HCT116 (cell line): ENCODE measurements at regions not wholly inside any gene's neighbourhood (a gene's known extent, or its start where the extent isn't known, plus 50 kb on each side); places are given as distances from the start of the nearest gene placed in this dataset.

ENCODE experiments used
- ATAC-seq: fragments of 200-7000 bp; cut with Tn5 transposase; 2 replicates; pipeline ENCODE4 v1.9.1; 2020; ENCODE audit warnings: mild to moderate bottlenecking, moderate library complexity
- BruUV-seq: library from RNA; stranded (reverse); fragments of 400-500 nt; replicated peaks from 2 replicates; lab custom pipeline; 2021; lab: Mats Ljungman, UMichigan
- CTCF ChIA-PET: fragments of 300-600 bp; sonication (Branson Sonifier 250); formaldehyde crosslinking; loops from one replicate; lab custom pipeline; 2021; ENCODE audit warnings: antibody characterized with exemption; lab: Charles Lee
- POLR2A ChIA-PET: fragments of 300-600, 350-600 bp; sonication (Branson Sonifier 250); formaldehyde crosslinking; loops from one replicate; lab custom pipeline; 2021; ENCODE audit warnings: antibody characterized with exemption; lab: Charles Lee
- RAD21 ChIA-PET, 2 experiments: fragments of 300-600 bp; sonication (Branson Sonifier 250); formaldehyde crosslinking; loops; one replicate each; lab custom pipeline; 2023; ENCODE audit warnings: low total read pairs in 2 of 2; ENCODE audit not compliant: uncharacterized antibody in 2 of 2, unreplicated experiment in 2 of 2, low non-redundant PET in 1 of 2; lab: Charles Lee
- DNase-seq: peaks from one replicate; pipeline ENCODE4 v3.0.0-alpha.2; 2010; ENCODE audit warnings: low read depth, low spot score
- H2AFZ ChIP-seq: fragments of 200-600 bp; shearing (Covaris generic), sonication (generic); 2 replicates; pipeline ENCODE4 v1.6.1; 2017; ENCODE audit warnings: low read depth, mixed run types, mixed read lengths, antibody characterized with exemption, low read length; ENCODE audit not compliant: poor library complexity, severe bottlenecking
- H3K27ac ChIP-seq: 2 replicates; pipeline ENCODE4 v1.5.1; 2012; ENCODE audit warnings: low read depth, low read length
- H3K27me3 ChIP-seq: fragments of 200-600 bp; sonication (generic); 2 replicates; pipeline ENCODE4 v1.6.1; 2016; ENCODE audit warnings: mixed run types, low read length, mixed read lengths; ENCODE audit not compliant: insufficient read depth
- H3K36me3 ChIP-seq, 2 experiments: fragments of 200-500 bp in 1 of 2; fragments of 200-600 bp in 1 of 2; sonication (Bioruptor generic) in 1 of 2; sonication (generic) in 1 of 2; 2 replicates each; pipeline versions ENCODE4 v1.5.1 to v1.6.1; 2014 to 2016; ENCODE audit warnings: low read length in 2 of 2, inconsistent platforms in 1 of 2, mixed read lengths in 1 of 2, mixed run types in 1 of 2; ENCODE audit not compliant: insufficient read depth in 2 of 2, control insufficient read depth in 1 of 2
- H3K4me1 ChIP-seq, 2 experiments: fragments of 200-600 bp in 1 of 2; sonication (generic) in 1 of 2; 2 replicates each; pipeline versions ENCODE4 v1.5.1 to v1.6.1; 2012 to 2017; ENCODE audit warnings: low read length in 2 of 2, inconsistent platforms in 1 of 2, mild to moderate bottlenecking in 1 of 2, mixed read lengths in 1 of 2, mixed run types in 1 of 2, moderate library complexity in 1 of 2; ENCODE audit not compliant: insufficient read depth in 2 of 2, control insufficient read depth in 1 of 2
- H3K4me2 ChIP-seq: fragments of 200-600 bp; sonication (generic); 2 replicates; pipeline ENCODE4 v1.6.1; 2017; ENCODE audit warnings: mixed run types, low read length, mixed read lengths
- H3K4me3 ChIP-seq, 2 experiments: fragments of 200-600 bp in 1 of 2; sonication (generic) in 1 of 2; replicated peaks in 1 of 2; 2 replicates each; pipeline ENCODE4 v1.5.1; 2011 to 2016; ENCODE audit warnings: low read length in 2 of 2, control low read depth in 1 of 2, low read depth in 1 of 2, mild to moderate bottlenecking in 1 of 2, mixed read lengths in 1 of 2, mixed run types in 1 of 2
- H3K79me2 ChIP-seq: fragments of 200-600 bp; sonication (generic); 2 replicates; pipeline ENCODE4 v1.6.1; 2017; ENCODE audit warnings: mild to moderate bottlenecking, mixed run types, low read length, moderate library complexity, mixed read lengths; ENCODE audit not compliant: insufficient read depth
- H3K9ac ChIP-seq: fragments of 200-600 bp; sonication (generic); 2 replicates; pipeline ENCODE4 v1.6.1; 2016; ENCODE audit warnings: low read length, mixed read lengths
- H3K9me2 ChIP-seq: fragments of 200-600 bp; sonication (generic), shearing (Covaris generic); 2 replicates; pipeline ENCODE4 v1.6.1; 2017; ENCODE audit warnings: mixed run types, mild to moderate bottlenecking, moderate library complexity; ENCODE audit not compliant: insufficient read depth
- H3K9me3 ChIP-seq, 2 experiments: fragments of 200-500 bp in 1 of 2; fragments of 200-600 bp in 1 of 2; sonication (Bioruptor generic) in 1 of 2; sonication (generic) in 1 of 2; 2 replicates each; pipeline ENCODE4 v1.6.1; 2014 to 2017; ENCODE audit warnings: low read length in 2 of 2, mixed read lengths in 2 of 2, inconsistent platforms in 1 of 2, low read depth in 1 of 2, mild to moderate bottlenecking in 1 of 2, mixed run types in 1 of 2, moderate library complexity in 1 of 2; ENCODE audit not compliant: control insufficient read depth in 1 of 2, insufficient read depth in 1 of 2
- H4K20me1 ChIP-seq: fragments of 200-600 bp; sonication (generic), shearing (Covaris generic); 2 replicates; pipeline ENCODE4 v1.6.1; 2017; ENCODE audit warnings: mixed run types, mild to moderate bottlenecking, moderate library complexity; ENCODE audit not compliant: insufficient read depth
- ATF3 ChIP-seq: IDR thresholded peaks from 2 replicates; pipeline ENCODE4 v1.6.1; 2012
- CBX3 ChIP-seq: IDR thresholded peaks from 2 replicates; pipeline ENCODE4 v1.6.1; 2012; ENCODE audit warnings: low read depth
- CEBPB ChIP-seq: IDR thresholded peaks from 2 replicates; pipeline ENCODE4 v1.6.1; 2012; ENCODE audit warnings: low read depth
- EGR1 ChIP-seq: IDR thresholded peaks from 2 replicates; pipeline ENCODE4 v1.6.1; 2012; ENCODE audit warnings: low read depth
- ELF1 ChIP-seq: IDR thresholded peaks from 2 replicates; pipeline ENCODE4 v1.6.1; 2012; ENCODE audit warnings: low read depth, borderline replicate concordance
- FOSL1 ChIP-seq: IDR thresholded peaks from 2 replicates; pipeline ENCODE4 v1.6.1; 2012; ENCODE audit warnings: low read depth
- POLR2A ChIP-seq: IDR thresholded peaks from 2 replicates; pipeline ENCODE4 v1.7.0; 2011; ENCODE audit warnings: borderline replicate concordance; ENCODE audit not compliant: insufficient read depth, insufficient read length; ENCODE audit errors: extremely low read depth
- POLR2AphosphoS5 ChIP-seq: IDR thresholded peaks from 2 replicates; pipeline ENCODE4 v1.6.1; 2011; ENCODE audit warnings: mild to moderate bottlenecking, low read depth, low read length, moderate library complexity
- REST ChIP-seq: IDR thresholded peaks from 2 replicates; pipeline ENCODE4 v1.6.1; 2012; ENCODE audit warnings: low read depth
- SIN3A ChIP-seq: IDR thresholded peaks from 2 replicates; pipeline ENCODE4 v1.6.1; 2012; ENCODE audit warnings: low read depth
- intact Hi-C: fragments of 100-400 bp; cut with micrococcal nuclease; formaldehyde crosslinking; loops from 2 replicates; pipeline ENCODE4 v1.10.0; 2022
- TF ChIP-seq, protein P1 (sequence below), 3 experiments: fragments of 200-600 bp in 1 of 3; sonication (generic) in 1 of 3; IDR thresholded peaks in 2 of 3; conservative IDR thresholded peaks in 1 of 3; 2 replicates each; pipeline ENCODE4 v1.5.1; 2012 to 2017; ENCODE audit warnings: low read depth in 2 of 3, low read length in 2 of 3, antibody characterized with exemption in 1 of 3, borderline replicate concordance in 1 of 3, control low read depth in 1 of 3, mild to moderate bottlenecking in 1 of 3, mixed read lengths in 1 of 3, mixed run types in 1 of 3, moderate library complexity in 1 of 3; ENCODE audit not compliant: insufficient read depth in 1 of 3

DNA sequence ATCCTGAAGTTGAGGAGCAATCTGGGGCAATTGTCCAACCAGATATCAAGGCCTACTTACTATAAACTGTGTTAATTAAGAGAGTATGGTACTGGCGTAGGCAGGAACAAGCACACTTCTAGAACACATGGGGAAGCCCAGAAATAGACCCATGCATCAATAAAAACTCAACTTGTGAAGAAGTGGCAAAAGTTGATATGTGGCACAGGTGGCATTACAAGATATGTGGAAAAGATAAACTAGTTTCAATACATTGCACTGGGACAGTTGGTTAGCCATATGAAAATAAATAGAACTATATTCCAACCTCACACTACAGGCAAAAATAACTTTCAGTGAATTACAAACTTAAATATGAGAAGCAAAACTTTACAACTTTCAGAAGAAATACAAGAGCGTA is 828.7 kb upstream of the LRRN3 start:
- POLR2A ChIA-PET = no interaction called here
- TF ChIP-seq, protein P1, sequence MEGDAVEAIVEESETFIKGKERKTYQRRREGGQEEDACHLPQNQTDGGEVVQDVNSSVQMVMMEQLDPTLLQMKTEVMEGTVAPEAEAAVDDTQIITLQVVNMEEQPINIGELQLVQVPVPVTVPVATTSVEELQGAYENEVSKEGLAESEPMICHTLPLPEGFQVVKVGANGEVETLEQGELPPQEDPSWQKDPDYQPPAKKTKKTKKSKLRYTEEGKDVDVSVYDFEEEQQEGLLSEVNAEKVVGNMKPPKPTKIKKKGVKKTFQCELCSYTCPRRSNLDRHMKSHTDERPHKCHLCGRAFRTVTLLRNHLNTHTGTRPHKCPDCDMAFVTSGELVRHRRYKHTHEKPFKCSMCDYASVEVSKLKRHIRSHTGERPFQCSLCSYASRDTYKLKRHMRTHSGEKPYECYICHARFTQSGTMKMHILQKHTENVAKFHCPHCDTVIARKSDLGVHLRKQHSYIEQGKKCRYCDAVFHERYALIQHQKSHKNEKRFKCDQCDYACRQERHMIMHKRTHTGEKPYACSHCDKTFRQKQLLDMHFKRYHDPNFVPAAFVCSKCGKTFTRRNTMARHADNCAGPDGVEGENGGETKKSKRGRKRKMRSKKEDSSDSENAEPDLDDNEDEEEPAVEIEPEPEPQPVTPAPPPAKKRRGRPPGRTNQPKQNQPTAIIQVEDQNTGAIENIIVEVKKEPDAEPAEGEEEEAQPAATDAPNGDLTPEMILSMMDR (IDR thresholded peaks at IDR 0.05 in 2 of 3, conservative IDR thresholded peaks at IDR 0.05 in 1 of 3; ENCODE audit: borderline replicate concordance in 1 of 3, insufficient read depth in 1 of 3, low read depth in 2 of 3, low read length in 2 of 3) = no peak
- no peak for TF ChIP-seq POLR2AphosphoS5
- TF ChIP-seq CBX3 = no peak
- TF ChIP-seq EGR1 = no peak
- no peak for TF ChIP-seq ATF3
- no peak for TF ChIP-seq CEBPB
- TF ChIP-seq POLR2A = no peak
- no peak for TF ChIP-seq FOSL1
- TF ChIP-seq REST = no peak
- TF ChIP-seq ELF1 = no peak
- TF ChIP-seq SIN3A = no peak

More for the DNA sequence above, 828.7 kb upstream of the LRRN3 start:
- intact Hi-C loops = no loop called here
- no peak overlapping the region for H3K4me2 ChIP-seq
- no peaks in the 10 kb centered on the region for H3K9me3 ChIP-seq
- CTCF ChIA-PET = no interaction called here
- no peak overlapping the region for H3K27ac ChIP-seq
- no peaks in the 10 kb centered on the region for H3K9me2 ChIP-seq
- no peak for ATAC-seq
- RAD21 ChIA-PET = no interaction called here
- no peaks in the 10 kb centered on the region for H3K4me1 ChIP-seq
- no peak overlapping the region for H2AFZ ChIP-seq
- DNase-seq = no peak
- no TSS peak for BruUV-seq
- H3K27me3 ChIP-seq = no peaks in the 10 kb centered on the region
- no peaks in the 10 kb centered on the region for H3K36me3 ChIP-seq
- no peaks in the 10 kb centered on the region for H4K20me1 ChIP-seq
- no peak overlapping the region for H3K9ac ChIP-seq
- no peaks in the 10 kb centered on the region for H3K79me2 ChIP-seq
- no peak overlapping the region for H3K4me3 ChIP-seq
